OCI-LY7 (cell line): ENCODE measurements at regions not wholly inside any gene's neighbourhood (a gene's known extent, or its start where the extent isn't known, plus 50 kb on each side); places are given as distances from the start of the nearest gene placed in this dataset.

Experiments used
- BruUV-seq: library from RNA; stranded (reverse); fragments of 400-500 nt; replicated peaks from 2 replicates; lab custom pipeline; 2021; lab: Mats Ljungman, UMichigan
- CTCF ChIA-PET: fragments of 300-600 bp; sonication (Branson Sonifier 250); formaldehyde crosslinking; loops from one replicate; lab custom pipeline; 2022; ENCODE audit warnings: antibody characterized with exemption; ENCODE audit not compliant: unreplicated experiment; lab: Charles Lee
- POLR2A ChIA-PET: fragments of 300-600 bp; sonication (Branson Sonifier 250); formaldehyde crosslinking; loops from one replicate; lab custom pipeline; 2022; ENCODE audit warnings: antibody characterized with exemption; lab: Charles Lee
- DNase-seq: peaks from one replicate; pipeline ENCODE4 v3.0.0-alpha.2; 2015; ENCODE audit warnings: low spot score
- H2AFZ ChIP-seq: fragments of 200-600 bp; sonication (generic), shearing (Covaris generic); 2 replicates; pipeline ENCODE4 v1.6.1; 2014; ENCODE audit warnings: mild to moderate bottlenecking, antibody characterized with exemption, low read length, moderate library complexity
- H3K27ac ChIP-seq: fragments of 200-600 bp; sonication (generic); 2 replicates; pipeline ENCODE4 v1.5.1; 2014; ENCODE audit warnings: mixed run types, low read depth, mild to moderate bottlenecking, moderate library complexity, low read length, inconsistent platforms; ENCODE audit not compliant: poor library complexity, severe bottlenecking
- H3K36me3 ChIP-seq: fragments of 200-600 bp; sonication (generic); 2 replicates; pipeline ENCODE4 v1.6.1; 2014; ENCODE audit warnings: mild to moderate bottlenecking, antibody characterized with exemption, low read length, moderate library complexity, mixed read lengths; ENCODE audit not compliant: insufficient read depth
- H3K4me1 ChIP-seq: fragments of 200-600 bp; sonication (generic); 2 replicates; pipeline ENCODE4 v1.5.1; 2014; ENCODE audit warnings: mild to moderate bottlenecking, low read length; ENCODE audit not compliant: insufficient read depth, poor library complexity, severe bottlenecking
- H3K4me2 ChIP-seq: fragments of 200-600 bp; sonication (generic); 2 replicates; pipeline ENCODE4 v1.6.1; 2014; ENCODE audit warnings: mild to moderate bottlenecking, low read length
- H3K4me3 ChIP-seq: fragments of 200-600 bp; sonication (generic); 2 replicates; pipeline ENCODE4 v1.5.1; 2014; ENCODE audit warnings: mild to moderate bottlenecking, low read depth, low read length; ENCODE audit not compliant: poor library complexity, severe bottlenecking
- H3K79me2 ChIP-seq: fragments of 200-600 bp; sonication (generic); 2 replicates; pipeline ENCODE4 v1.6.1; 2016; ENCODE audit warnings: low read depth, mild to moderate bottlenecking, low read length, moderate library complexity, mixed read lengths; ENCODE audit not compliant: insufficient read depth
- H3K9me2 ChIP-seq: fragments of 200-600 bp; sonication (generic); 2 replicates; pipeline ENCODE4 v1.6.1; 2016; ENCODE audit warnings: mild to moderate bottlenecking, low read length, mixed read lengths; ENCODE audit not compliant: insufficient read depth
- H3K9me3 ChIP-seq: fragments of 200-600 bp; sonication (generic); 2 replicates; pipeline ENCODE4 v1.6.1; 2014; ENCODE audit warnings: mild to moderate bottlenecking, mixed run types, low read length, mixed read lengths
- H4K20me1 ChIP-seq: fragments of 200-600 bp; sonication (generic); 2 replicates; pipeline ENCODE4 v1.6.1; 2014; ENCODE audit warnings: mild to moderate bottlenecking, antibody characterized with exemption, low read length, moderate library complexity, mixed read lengths; ENCODE audit not compliant: insufficient read depth
- EZH2phosphoT487 ChIP-seq: fragments of 200-600 bp; sonication (generic); IDR thresholded peaks from 2 replicates; pipeline ENCODE4 v1.6.1; 2018; ENCODE audit warnings: low read depth, borderline replicate concordance, mild to moderate bottlenecking, mixed run types, antibody characterized with exemption, low read length, moderate library complexity, mixed read lengths
- intact Hi-C: fragments of 100-400 bp; cut with micrococcal nuclease; formaldehyde crosslinking; loops from one replicate; pipeline ENCODE4 v1.10.0; 2022; ENCODE audit not compliant: unreplicated experiment
- TF ChIP-seq, protein P1 (sequence below): fragments of 200-600 bp; sonication (generic); conservative IDR thresholded peaks from 2 replicates; pipeline ENCODE4 v1.5.1; 2014; ENCODE audit warnings: mild to moderate bottlenecking, antibody characterized with exemption, low read length, moderate library complexity, mixed read lengths

- H3K36me3 ChIP-seq = no peaks in the 10 kb centered on the region
- intact Hi-C loops = loop anchor here (10.0 kb wide), 1 partner anchor 181 kb away; no protein-coding TSS in a partner anchor
- no peak overlapping the region for H2AFZ ChIP-seq
- POLR2A ChIA-PET = no interaction called here
- CTCF ChIA-PET = no interaction called here
- TF ChIP-seq EZH2phosphoT487 = no peak
- TF ChIP-seq, protein P1, sequence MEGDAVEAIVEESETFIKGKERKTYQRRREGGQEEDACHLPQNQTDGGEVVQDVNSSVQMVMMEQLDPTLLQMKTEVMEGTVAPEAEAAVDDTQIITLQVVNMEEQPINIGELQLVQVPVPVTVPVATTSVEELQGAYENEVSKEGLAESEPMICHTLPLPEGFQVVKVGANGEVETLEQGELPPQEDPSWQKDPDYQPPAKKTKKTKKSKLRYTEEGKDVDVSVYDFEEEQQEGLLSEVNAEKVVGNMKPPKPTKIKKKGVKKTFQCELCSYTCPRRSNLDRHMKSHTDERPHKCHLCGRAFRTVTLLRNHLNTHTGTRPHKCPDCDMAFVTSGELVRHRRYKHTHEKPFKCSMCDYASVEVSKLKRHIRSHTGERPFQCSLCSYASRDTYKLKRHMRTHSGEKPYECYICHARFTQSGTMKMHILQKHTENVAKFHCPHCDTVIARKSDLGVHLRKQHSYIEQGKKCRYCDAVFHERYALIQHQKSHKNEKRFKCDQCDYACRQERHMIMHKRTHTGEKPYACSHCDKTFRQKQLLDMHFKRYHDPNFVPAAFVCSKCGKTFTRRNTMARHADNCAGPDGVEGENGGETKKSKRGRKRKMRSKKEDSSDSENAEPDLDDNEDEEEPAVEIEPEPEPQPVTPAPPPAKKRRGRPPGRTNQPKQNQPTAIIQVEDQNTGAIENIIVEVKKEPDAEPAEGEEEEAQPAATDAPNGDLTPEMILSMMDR = no peak
- DNase-seq = no peak
- H3K9me3 ChIP-seq = no peaks in the 10 kb centered on the region
- H3K4me3 ChIP-seq = no peak overlapping the region
- H3K79me2 ChIP-seq = no peaks in the 10 kb centered on the region
- no peaks in the 10 kb centered on the region for H3K9me2 ChIP-seq
- H3K27ac ChIP-seq = no peak overlapping the region
- H4K20me1 ChIP-seq = no peaks in the 10 kb centered on the region
- no TSS peak for BruUV-seq
- H3K4me1 ChIP-seq = no peaks in the 10 kb centered on the region
- no peak overlapping the region for H3K4me2 ChIP-seq
Observed at GRCh38 chr12:34215213-34215892, 193.1 kb downstream of the ALG10 start.

- TF ChIP-seq, protein P1 = no peak
- no peak for TF ChIP-seq EZH2phosphoT487
- Histone ChIP-seq H3K36me3 (no peaks in the 10 kb centered on the region), H3K4me2 (no peak overlapping the region), H3K9me2 (no peaks in the 10 kb centered on the region), H3K79me2 (no peaks in the 10 kb centered on the region), H4K20me1 (no peaks in the 10 kb centered on the region), H2AFZ (no peak overlapping the region), H3K27ac (no peak overlapping the region), H3K4me3 (no peak overlapping the region), H3K9me3 (no peaks in the 10 kb centered on the region), H3K4me1 (no peaks in the 10 kb centered on the region)
- DNase-seq = no peak
- ChIA-PET CTCF (no interaction called here), POLR2A (no interaction called here)
- BruUV-seq = no TSS peak
- intact Hi-C loops = loop anchor here (10.0 kb wide), 1 partner anchor 181 kb away; no protein-coding TSS in a partner anchor
Observed at GRCh38 chr12:34215893-34216285, 193.6 kb downstream of the ALG10 start.

- intact Hi-C loops = loop anchor here (1.0 to 10.0 kb wide), 2 partner anchors 93 to 183 kb away; no protein-coding TSS in a partner anchor
- Histone ChIP-seq H3K4me2 (no peak overlapping the region), H3K9me3 (no peaks in the 10 kb centered on the region), H4K20me1 (no peaks in the 10 kb centered on the region), H2AFZ (no peak overlapping the region), H3K27ac (no peak overlapping the region), H3K9me2 (no peaks in the 10 kb centered on the region), H3K4me3 (no peak overlapping the region), H3K36me3 (no peaks in the 10 kb centered on the region), H3K4me1 (no peaks in the 10 kb centered on the region), H3K79me2 (no peaks in the 10 kb centered on the region)
- no TSS peak for BruUV-seq
- ChIA-PET CTCF (no interaction called here), POLR2A (no interaction called here)
- DNase-seq = no peak
- TF ChIP-seq, protein P1 = no peak
- TF ChIP-seq EZH2phosphoT487 = no peak
Observed at GRCh38 chr12:34217660-34218059, 195.4 kb downstream of the ALG10 start.
